ENCODE measurements at regions not wholly inside any gene's neighbourhood (a gene's known extent, or its start where the extent isn't known, plus 50 kb on each side); places are given as distances from the start of the nearest gene placed in this dataset.

DNA sequence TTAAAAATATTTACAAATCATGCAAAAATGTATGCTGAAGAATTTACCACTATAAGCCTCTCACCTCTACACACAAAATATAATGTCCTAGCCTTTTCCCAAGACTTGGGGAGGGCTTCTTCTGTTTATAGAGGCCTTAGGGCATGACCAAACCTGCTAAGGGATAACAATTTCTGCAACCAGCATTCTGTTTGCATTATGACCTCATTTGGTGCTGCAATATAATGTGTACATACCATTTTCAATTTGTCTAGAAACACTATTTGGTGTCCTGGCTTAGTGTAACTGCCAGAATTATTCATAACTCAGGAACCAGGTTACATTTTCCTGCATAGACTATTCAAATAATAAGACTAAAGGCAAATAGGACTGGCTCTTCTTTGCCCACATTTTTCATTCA, 446.6 kb upstream of the SORCS1 start:
- Histone ChIP-seq H2AFZ (no peak overlapping the region), H4K20me1 (replicated peaks; ENCODE audit: insufficient read depth) (no peaks in the 10 kb centered on the region), H3F3A (replicated peaks; ENCODE audit: low read depth) (no peaks in the 10 kb centered on the region), H3K4me2 (no peak overlapping the region), H3K79me2 (replicated peaks; ENCODE audit: insufficient read depth) (no peaks in the 10 kb centered on the region), H3K27me3 (ENCODE audit: insufficient read depth) (no peaks in the 10 kb centered on the region), H3K4me1 (ENCODE audit: insufficient read depth) (no peaks in the 10 kb centered on the region), H3K4me3 (no peak overlapping the region), H3K9me2 (ENCODE audit: insufficient read depth) (no peaks in the 10 kb centered on the region), H3K27ac (ENCODE audit: low read depth) (no peak overlapping the region), H3K36me3 (ENCODE audit: insufficient read depth) (no peaks in the 10 kb centered on the region)
- DNase-seq (ENCODE audit: low spot score) (no peak), ATAC-seq (no peak)
- no peaks in the 10 kb centered on the region for H3K27me3 Mint-ChIP-seq (ENCODE audit: insufficient read depth, low read depth, poor library complexity)
- no peaks in the 10 kb centered on the region for H3K36me3 Mint-ChIP-seq (ENCODE audit: low read depth)
- H3K4me1 Mint-ChIP-seq: no peaks in the 10 kb centered on the region
- H3K27ac Mint-ChIP-seq: no peak overlapping the region
- no peak overlapping the region for H3K4me3 Mint-ChIP-seq
- no peak for TF ChIP-seq JUNB (IDR thresholded peaks at IDR 0.05; ENCODE audit: unreplicated experiment)
- TF ChIP-seq, protein P1, sequence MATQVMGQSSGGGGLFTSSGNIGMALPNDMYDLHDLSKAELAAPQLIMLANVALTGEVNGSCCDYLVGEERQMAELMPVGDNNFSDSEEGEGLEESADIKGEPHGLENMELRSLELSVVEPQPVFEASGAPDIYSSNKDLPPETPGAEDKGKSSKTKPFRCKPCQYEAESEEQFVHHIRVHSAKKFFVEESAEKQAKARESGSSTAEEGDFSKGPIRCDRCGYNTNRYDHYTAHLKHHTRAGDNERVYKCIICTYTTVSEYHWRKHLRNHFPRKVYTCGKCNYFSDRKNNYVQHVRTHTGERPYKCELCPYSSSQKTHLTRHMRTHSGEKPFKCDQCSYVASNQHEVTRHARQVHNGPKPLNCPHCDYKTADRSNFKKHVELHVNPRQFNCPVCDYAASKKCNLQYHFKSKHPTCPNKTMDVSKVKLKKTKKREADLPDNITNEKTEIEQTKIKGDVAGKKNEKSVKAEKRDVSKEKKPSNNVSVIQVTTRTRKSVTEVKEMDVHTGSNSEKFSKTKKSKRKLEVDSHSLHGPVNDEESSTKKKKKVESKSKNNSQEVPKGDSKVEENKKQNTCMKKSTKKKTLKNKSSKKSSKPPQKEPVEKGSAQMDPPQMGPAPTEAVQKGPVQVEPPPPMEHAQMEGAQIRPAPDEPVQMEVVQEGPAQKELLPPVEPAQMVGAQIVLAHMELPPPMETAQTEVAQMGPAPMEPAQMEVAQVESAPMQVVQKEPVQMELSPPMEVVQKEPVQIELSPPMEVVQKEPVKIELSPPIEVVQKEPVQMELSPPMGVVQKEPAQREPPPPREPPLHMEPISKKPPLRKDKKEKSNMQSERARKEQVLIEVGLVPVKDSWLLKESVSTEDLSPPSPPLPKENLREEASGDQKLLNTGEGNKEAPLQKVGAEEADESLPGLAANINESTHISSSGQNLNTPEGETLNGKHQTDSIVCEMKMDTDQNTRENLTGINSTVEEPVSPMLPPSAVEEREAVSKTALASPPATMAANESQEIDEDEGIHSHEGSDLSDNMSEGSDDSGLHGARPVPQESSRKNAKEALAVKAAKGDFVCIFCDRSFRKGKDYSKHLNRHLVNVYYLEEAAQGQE (IDR thresholded peaks at IDR 0.05; ENCODE audit: unreplicated experiment): no peak
- no peak for TF ChIP-seq STAT1 (IDR thresholded peaks at IDR 0.05; ENCODE audit: unreplicated experiment)
- TF ChIP-seq, protein P2, sequence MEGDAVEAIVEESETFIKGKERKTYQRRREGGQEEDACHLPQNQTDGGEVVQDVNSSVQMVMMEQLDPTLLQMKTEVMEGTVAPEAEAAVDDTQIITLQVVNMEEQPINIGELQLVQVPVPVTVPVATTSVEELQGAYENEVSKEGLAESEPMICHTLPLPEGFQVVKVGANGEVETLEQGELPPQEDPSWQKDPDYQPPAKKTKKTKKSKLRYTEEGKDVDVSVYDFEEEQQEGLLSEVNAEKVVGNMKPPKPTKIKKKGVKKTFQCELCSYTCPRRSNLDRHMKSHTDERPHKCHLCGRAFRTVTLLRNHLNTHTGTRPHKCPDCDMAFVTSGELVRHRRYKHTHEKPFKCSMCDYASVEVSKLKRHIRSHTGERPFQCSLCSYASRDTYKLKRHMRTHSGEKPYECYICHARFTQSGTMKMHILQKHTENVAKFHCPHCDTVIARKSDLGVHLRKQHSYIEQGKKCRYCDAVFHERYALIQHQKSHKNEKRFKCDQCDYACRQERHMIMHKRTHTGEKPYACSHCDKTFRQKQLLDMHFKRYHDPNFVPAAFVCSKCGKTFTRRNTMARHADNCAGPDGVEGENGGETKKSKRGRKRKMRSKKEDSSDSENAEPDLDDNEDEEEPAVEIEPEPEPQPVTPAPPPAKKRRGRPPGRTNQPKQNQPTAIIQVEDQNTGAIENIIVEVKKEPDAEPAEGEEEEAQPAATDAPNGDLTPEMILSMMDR (conservative IDR thresholded peaks at IDR 0.05; ENCODE audit: low read depth in 2 of 2): no peak
- TF ChIP-seq CREB1 (CRISPR knock-in tag; IDR thresholded peaks at IDR 0.05; ENCODE audit: low read depth): no peak
- no peak for TF ChIP-seq ZNF114 (CRISPR knock-in tag; IDR thresholded peaks at IDR 0.05)
- TF ChIP-seq, protein P3, sequence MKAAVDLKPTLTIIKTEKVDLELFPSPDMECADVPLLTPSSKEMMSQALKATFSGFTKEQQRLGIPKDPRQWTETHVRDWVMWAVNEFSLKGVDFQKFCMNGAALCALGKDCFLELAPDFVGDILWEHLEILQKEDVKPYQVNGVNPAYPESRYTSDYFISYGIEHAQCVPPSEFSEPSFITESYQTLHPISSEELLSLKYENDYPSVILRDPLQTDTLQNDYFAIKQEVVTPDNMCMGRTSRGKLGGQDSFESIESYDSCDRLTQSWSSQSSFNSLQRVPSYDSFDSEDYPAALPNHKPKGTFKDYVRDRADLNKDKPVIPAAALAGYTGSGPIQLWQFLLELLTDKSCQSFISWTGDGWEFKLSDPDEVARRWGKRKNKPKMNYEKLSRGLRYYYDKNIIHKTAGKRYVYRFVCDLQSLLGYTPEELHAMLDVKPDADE (IDR thresholded peaks at IDR 0.05): no peak
- TF ChIP-seq EZH2phosphoT487 (IDR thresholded peaks at IDR 0.05; ENCODE audit: unreplicated experiment): no peak
- no peak for TF ChIP-seq ZNF331 (CRISPR knock-in tag; IDR thresholded peaks at IDR 0.05; ENCODE audit: low read depth)
- TF ChIP-seq POLR2AphosphoS5 (IDR thresholded peaks at IDR 0.05; ENCODE audit: low read depth): no peak
- TF ChIP-seq EZH2 (IDR thresholded peaks at IDR 0.05; ENCODE audit: low read depth, unreplicated experiment): no peak
- TF ChIP-seq, protein P4, sequence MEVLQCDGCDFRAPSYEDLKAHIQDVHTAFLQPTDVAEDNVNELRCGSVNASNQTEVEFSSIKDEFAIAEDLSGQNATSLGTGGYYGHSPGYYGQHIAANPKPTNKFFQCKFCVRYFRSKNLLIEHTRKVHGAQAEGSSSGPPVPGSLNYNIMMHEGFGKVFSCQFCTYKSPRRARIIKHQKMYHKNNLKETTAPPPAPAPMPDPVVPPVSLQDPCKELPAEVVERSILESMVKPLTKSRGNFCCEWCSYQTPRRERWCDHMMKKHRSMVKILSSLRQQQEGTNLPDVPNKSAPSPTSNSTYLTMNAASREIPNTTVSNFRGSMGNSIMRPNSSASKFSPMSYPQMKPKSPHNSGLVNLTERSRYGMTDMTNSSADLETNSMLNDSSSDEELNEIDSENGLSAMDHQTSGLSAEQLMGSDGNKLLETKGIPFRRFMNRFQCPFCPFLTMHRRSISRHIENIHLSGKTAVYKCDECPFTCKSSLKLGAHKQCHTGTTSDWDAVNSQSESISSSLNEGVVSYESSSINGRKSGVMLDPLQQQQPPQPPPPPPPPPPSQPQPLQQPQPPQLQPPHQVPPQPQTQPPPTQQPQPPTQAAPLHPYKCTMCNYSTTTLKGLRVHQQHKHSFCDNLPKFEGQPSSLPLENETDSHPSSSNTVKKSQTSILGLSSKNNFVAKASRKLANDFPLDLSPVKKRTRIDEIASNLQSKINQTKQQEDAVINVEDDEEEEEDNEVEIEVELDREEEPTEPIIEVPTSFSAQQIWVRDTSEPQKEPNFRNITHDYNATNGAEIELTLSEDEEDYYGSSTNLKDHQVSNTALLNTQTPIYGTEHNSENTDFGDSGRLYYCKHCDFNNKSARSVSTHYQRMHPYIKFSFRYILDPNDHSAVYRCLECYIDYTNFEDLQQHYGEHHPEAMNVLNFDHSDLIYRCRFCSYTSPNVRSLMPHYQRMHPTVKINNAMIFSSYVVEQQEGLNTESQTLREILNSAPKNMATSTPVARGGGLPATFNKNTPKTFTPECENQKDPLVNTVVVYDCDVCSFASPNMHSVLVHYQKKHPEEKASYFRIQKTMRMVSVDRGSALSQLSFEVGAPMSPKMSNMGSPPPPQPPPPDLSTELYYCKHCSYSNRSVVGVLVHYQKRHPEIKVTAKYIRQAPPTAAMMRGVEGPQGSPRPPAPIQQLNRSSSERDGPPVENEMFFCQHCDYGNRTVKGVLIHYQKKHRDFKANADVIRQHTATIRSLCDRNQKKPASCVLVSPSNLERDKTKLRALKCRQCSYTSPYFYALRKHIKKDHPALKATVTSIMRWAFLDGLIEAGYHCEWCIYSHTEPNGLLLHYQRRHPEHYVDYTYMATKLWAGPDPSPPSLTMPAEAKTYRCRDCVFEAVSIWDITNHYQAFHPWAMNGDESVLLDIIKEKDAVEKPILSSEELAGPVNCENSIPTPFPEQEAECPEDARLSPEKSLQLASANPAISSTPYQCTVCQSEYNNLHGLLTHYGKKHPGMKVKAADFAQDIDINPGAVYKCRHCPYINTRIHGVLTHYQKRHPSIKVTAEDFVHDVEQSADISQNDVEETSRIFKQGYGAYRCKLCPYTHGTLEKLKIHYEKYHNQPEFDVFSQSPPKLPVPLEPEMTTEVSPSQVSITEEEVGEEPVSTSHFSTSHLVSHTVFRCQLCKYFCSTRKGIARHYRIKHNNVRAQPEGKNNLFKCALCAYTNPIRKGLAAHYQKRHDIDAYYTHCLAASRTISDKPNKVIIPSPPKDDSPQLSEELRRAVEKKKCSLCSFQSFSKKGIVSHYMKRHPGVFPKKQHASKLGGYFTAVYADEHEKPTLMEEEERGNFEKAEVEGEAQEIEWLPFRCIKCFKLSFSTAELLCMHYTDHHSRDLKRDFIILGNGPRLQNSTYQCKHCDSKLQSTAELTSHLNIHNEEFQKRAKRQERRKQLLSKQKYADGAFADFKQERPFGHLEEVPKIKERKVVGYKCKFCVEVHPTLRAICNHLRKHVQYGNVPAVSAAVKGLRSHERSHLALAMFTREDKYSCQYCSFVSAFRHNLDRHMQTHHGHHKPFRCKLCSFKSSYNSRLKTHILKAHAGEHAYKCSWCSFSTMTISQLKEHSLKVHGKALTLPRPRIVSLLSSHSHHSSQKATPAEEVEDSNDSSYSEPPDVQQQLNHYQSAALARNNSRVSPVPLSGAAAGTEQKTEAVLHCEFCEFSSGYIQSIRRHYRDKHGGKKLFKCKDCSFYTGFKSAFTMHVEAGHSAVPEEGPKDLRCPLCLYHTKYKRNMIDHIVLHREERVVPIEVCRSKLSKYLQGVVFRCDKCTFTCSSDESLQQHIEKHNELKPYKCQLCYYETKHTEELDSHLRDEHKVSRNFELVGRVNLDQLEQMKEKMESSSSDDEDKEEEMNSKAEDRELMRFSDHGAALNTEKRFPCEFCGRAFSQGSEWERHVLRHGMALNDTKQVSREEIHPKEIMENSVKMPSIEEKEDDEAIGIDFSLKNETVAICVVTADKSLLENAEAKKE (CRISPR knock-in tag; IDR thresholded peaks at IDR 0.05): no peak
- TF ChIP-seq NANOG (IDR thresholded peaks at IDR 0.05; ENCODE audit: borderline replicate concordance): no peak
- H3K9me3 Mint-ChIP-seq: no peaks in the 10 kb centered on the region

Measured in GM23338 (cell line).